GM13977 (cell line): ENCODE measurements at regions not wholly inside any gene's neighbourhood (a gene's known extent, or its start where the extent isn't known, plus 50 kb on each side); places are given as distances from the start of the nearest gene placed in this dataset.
"Not testable (repeated sequence)": the region's sequence is repeated elsewhere in the genome, so short reads cannot be mapped to it uniquely, and the experiment has no call there.

Experiments used
- DNase-seq: peaks from one replicate; pipeline ENCODE4 v3.0.0; 2012; ENCODE audit warnings: low spot score
- CTCF ChIP-seq: IDR thresholded peaks from 2 replicates; pipeline ENCODE4 v1.5.1; 2012; ENCODE audit warnings: mild to moderate bottlenecking, control low read depth; ENCODE audit not compliant: insufficient read depth; ENCODE audit errors: extremely low read depth, missing control alignments
- in situ Hi-C: fragments of 300-500 bp; cut with MboI; formaldehyde crosslinking; loops from one replicate; pipeline ENCODE4 v1.12.0; 2022; ENCODE audit warnings: low sequenced_read_pairs, low pct_unique_long_range_greater_than_20kb, mixed read lengths, inconsistent platforms; ENCODE audit not compliant: unreplicated experiment

GRCh38 chr1:232355162-232356006 lies 274.5 kb downstream of the SIPA1L2 start:
- TF ChIP-seq CTCF: no peak
- in situ Hi-C loops: no loop called here
- DNase-seq: no peak

GRCh38 chr1:232353001-232353400 lies 276.9 kb downstream of the SIPA1L2 start:
- no peak for TF ChIP-seq CTCF
- no peak for DNase-seq
- in situ Hi-C loops: no loop called here

- TF ChIP-seq CTCF: no peak
- DNase-seq: no peak
- in situ Hi-C loops: no loop called here
Measured at GRCh38 chr1:232352366-232352765, 277.6 kb downstream of the SIPA1L2 start.

GRCh38 chr1:232351335-232351734 lies 278.6 kb downstream of the SIPA1L2 start:
- TF ChIP-seq CTCF: no peak
- DNase-seq: no peak
- in situ Hi-C loops: no loop called here

- TF ChIP-seq CTCF: no peak
- in situ Hi-C loops: no loop called here
- no peak for DNase-seq
Measured at GRCh38 chr1:232346844-232347243, 283.1 kb downstream of the SIPA1L2 start.

GRCh38 chr1:232344791-232345399 lies 285.0 kb downstream of the SIPA1L2 start:
- TF ChIP-seq CTCF: no peak
- in situ Hi-C loops: no loop called here
- no peak for DNase-seq

- in situ Hi-C loops: not testable (repeated sequence)
Measured at GRCh38 chr1:232344186-232344585, 285.7 kb downstream of the SIPA1L2 start.

More at GRCh38 chr1:232344186-232344585, 285.7 kb downstream of the SIPA1L2 start:
- DNase-seq: not testable (repeated sequence)
